GM21786 (cell line): ENCODE measurements at regions not wholly inside any gene's neighbourhood (a gene's known extent, or its start where the extent isn't known, plus 50 kb on each side); places are given as distances from the start of the nearest gene placed in this dataset.
"Not testable (repeated sequence)": the region's sequence is repeated elsewhere in the genome, so short reads cannot be mapped to it uniquely, and the experiment has no call there.

ENCODE experiments used
- ATAC-seq: cut with Tn5 transposase; IDR thresholded peaks from one replicate; pipeline ENCODE4 v1.9.1; 2021; ENCODE audit not compliant: unreplicated experiment

DNA sequence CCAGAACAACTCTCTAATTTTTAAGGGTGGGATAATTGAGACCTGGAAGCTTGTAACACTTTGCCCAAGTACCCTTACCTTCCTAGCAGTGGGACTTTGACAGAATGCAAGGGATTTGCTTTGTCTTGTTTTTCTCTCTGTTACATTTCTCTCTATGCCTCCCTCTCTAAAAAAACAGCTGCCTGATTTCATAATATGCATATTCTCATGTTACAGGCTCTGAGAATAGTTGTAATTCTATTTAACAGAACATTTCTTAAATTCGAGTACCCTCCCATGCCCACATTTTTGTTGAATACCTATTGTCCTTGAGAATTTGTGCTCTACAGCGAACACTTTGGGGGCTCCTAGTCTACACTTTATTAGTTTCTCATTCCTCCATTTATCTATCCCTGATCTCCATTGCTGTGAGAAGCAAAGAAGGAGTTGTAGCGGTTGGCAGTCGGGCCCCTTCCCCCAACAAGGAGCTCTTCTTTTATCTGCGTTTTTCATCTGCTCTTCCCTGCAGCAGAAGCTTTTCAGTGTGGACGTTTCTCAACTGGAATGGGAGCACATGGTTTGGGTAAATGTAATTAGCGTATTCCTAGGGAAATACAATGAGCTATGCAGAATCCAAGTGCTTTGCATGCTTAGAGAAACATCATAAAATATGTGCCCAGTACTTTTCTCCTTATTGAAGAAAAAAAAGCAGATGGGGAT is 117.7 kb upstream of the CCDC90B start:
- ATAC-seq = no peak

DNA sequence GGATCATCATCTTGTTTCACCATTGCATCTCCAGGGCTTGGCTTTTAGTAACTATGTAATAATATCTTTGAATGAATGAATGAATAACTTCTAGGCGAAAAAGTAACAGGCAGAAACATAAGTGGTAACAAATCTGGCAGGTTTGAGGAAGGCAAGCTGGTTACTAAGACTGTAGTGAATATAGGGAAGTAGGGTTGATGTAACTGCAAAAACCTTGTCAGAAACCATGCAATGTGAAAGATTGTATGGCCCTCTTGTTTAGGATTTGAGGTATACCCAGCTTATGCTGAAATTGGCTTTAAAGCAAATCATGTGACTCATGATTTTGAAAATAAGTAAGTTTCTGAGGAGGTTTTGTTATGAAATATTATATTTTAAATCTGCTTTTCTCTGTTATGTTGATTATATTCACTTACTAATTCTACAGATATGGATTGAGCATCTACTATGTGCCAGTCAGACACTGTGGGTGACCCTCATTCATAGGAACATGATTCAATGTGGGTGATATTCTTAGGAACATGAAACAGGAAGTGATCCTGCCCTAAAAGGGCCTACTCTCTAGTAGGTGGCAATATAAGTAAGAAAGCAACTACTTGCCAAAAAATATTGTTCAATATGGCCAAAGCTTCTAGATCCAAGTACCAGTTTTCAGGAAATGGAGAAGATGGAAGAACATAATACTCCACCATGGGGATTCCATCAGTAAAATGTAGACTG is 115.5 kb upstream of the CCDC90B start:
- ATAC-seq = peak; percentile 65

DNA sequence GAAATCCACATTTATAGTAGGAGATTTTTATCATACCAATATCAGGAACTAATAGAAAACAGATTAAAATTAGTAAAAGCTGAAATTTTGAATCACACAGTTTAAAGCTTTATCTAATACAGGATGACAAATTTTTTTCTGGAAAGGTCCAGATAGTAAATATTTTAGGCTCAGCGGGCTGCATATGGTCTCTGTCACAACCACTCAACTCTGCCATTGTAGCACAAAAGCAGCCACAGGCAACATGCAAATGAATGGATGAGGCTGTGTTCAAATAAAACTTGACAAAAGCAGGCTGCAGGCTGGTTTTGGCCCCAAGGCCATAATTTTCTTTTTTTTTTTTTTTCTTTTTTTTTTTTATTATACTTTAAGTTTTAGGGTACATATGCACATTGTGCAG is 108.2 kb upstream of the CCDC90B start:
- ATAC-seq = no peak

DNA sequence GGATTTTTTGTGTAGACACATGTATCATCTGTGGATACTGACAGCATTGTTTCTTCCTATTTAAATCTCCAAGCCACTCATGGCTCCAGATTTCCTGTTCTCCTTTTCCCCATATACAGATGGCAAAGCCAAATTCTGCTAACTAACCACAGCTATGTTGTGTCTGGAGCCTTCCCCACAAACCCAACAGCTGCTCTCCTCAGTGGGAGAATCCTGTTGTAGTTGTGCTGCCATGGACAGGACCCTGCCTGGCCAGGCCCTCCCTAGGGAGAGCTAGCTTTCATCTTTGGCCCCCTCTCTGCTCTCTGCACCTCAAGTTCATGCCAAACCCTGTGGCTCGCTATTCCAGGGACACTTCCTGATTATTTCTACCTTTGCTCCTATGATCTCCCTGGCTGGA is 106.4 kb upstream of the CCDC90B start:
- ATAC-seq = no peak

DNA sequence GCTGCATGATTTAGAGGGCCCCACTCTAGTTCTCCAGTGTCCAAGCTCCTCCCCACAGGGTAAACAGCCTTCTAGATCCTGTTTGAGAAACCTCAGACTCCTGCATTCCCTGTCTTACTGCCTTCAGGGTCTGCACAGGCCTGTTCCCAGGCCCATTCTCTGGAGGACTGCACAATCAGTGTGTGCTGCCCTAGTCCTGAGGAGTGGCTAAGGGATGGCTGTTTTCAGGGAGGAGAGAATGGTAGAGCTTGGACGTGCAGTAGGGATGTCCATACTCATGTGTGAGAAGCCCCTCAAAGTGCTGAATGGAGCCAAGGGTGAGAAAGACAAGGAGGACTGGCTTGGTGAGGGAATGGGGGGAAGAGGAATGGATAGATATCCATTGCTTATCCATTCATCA is 103.8 kb upstream of the CCDC90B start:
- no peak for ATAC-seq

DNA sequence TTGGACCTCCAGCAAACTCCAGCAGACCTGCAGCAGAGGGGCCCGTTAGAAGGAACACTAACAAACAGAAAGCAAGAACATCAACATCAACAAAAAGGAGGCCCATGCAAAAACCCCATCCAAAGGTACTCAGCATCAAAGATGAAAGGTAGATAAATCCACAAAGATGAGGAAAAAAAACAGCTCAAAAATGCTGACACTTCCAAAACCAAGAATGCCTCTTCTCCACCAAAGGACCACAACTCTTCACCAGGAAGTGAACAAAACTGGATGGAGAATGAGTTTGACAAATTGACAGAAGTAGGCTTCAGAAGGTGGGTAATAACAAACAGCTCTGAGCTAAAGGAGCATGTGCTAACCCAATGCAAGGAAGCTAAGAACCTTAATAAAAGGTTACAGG is 97.7 kb upstream of the CCDC90B start:
- not testable (repeated sequence) for ATAC-seq

DNA sequence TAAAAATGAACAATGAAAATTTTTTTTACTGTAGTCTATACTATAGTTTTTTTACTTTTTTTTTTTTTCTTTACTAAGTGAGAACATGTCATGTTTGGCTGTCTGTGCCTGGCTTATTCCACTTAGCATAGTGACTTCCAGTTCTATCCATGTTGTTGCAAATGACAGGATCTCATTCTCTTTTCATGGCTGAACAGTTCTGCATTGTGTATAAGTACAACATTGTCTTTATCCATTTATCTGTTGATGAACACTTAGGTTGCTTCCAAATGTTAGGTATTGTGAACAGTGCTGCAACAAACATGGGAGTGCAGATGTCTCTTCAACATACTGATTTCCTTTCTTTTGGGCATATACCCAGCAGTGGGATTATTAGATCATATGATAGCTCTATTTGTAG is 88.1 kb upstream of the CCDC90B start:
- ATAC-seq = no peak

DNA sequence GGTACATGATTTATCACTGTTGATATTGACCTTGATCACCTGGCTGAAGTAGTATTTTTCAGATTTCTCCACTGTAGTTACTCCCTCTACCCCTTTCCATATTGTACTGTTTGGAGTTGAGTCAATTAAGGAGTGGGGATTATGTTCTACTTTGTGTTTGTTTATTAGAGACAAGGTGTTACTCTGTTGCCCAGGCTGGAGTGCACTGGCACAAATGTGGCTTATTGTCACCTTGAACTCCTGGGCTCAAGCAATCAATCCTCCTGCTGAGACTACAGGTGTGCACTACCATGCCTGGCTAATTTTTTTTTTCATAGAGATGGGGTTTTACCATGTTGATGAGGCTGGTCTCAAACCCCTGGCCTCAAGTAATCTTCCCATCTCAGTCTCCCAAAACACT is 85.3 kb upstream of the CCDC90B start:
- ATAC-seq = no peak

DNA sequence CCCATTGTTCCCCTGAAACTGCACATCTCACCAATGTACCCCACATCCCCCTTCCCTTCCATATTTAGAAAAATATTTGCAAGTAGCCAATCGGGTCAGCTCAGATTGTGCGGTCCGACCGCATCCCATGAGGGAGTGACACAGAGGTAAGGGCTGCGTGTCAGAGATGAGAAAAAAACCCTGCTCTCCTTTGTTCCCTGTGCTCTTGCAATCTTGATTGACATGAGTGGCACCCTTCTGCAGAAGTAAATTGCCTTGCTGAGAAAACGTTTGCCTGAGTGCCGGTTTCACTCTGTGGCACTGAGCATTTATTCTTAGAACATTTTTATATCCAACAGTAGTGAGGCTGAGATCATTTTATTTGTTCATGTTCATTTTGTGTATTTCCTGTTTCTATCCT is 81.6 kb upstream of the CCDC90B start:
- no peak for ATAC-seq

DNA sequence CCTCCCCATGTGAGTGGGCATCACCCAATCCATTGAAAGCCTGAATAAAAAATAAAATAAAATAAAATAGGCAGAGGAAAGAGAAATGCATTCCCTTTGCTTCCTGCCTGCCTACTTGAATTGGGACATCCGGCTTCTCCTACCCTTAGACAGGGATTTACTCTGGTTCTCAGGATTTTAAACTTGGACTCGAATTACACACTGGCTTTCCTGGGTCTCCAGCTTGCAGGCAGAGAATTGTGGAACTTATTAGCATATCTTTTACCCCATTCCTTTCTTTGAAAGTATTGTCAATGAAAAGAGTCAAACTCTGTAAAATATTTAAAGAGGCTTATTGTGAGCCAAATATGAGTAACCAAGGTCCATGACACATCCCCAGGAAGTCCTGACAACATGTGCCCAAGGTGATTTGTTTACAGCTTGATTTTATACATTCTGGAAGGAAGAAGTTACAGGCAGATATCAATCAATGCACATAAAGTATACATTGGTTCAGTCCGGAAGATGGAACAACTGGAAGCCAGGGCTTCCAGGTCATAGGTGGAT is 78.4 kb upstream of the CCDC90B start:
- no peak for ATAC-seq

DNA sequence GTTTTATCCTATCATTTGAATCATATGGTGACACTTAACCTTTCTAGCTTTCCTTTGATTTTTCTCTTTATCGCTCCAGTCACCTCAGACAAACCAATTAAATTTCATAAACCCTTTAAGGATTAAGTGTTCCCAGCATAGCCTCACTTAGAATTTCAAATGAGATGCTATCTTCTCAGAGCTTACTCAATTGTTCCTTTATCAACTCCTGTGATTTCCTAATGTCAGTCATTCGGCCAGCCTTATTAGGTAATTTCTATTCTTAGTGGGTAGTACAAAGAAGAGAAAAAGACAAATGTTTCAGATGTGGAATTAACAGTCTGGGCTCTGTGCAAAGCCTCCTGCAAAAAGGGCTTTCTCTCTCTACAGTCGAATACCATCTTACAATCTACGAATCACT is 77.1 kb upstream of the CCDC90B start:
- ATAC-seq = no peak

DNA sequence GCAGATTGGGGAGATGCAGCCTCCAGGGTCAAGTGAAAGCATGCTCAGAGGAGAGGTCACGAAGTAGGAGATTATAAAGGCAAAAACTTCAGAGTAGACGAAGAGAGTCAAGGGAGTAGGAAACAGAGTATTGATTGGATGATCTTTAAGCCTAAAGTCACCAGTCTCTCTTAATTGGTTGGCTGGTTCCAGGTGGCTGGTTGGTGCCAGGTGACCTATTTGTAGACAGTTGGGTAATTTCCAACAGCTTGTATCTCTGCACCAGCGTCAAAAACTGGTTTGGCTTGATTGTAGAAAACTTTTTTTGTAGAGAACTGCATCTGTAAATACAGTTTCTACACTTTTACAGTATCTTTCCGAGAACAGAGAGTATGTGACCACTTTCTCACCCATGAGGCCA is 75.7 kb upstream of the CCDC90B start:
- no peak for ATAC-seq

DNA sequence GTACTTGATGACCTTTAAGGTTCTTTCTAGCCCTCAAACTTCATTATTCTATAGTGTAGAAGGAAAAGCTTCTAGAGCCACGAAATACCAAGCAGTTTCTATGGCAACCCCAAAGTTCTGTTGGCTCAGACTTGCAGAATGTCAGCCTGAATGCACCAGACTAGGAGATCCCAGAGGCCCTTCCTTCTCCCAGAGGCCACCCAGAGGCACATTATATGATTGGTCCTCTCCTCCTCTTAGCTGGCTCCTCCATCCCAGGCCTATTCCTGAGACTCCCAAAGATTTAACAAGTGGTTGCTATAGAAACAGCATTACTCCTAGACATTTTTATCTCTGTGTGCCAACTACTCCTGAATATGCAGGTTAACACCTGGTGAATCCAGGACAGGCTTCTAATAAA is 69.2 kb upstream of the CCDC90B start:
- ATAC-seq = no peak

DNA sequence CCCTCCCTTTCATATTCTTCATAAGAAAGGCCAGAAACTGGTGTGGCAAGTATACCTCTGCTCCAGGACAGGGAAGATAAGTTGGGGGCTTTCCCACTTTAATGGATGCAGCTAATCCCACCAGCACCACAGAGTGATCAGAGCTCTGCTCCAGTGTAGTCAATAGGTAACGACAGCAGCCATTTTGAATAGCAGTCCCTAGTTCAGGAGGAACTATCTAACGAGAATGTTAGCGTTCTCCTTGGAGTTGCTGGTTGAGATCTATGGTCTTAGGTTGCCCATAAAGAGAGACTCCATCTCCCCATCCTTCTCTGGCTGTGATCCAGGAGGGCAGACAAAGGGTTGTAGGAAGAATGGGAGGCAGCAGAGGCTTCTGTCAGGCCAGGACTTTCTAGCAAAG is 64.0 kb upstream of the CCDC90B start:
- ATAC-seq = no peak

DNA sequence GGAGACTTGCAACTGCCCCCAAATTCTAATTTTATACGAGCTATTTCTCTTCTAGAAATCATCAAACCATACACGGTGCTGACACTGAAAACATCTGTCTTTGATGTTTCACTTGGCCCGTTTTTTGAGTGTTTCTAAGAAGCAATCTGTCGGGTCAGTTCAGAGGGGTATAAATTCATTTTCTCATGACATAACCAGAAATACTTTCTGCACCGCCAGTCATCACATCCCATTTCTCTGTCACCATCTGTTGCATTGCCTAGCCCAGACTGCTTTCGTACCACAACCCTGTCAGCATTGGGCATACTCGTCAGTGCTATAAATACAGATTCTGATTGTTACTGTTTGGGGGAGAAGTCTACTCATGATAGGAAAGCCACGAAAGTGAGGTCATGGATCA is 63.1 kb upstream of the CCDC90B start:
- ATAC-seq = no peak

DNA sequence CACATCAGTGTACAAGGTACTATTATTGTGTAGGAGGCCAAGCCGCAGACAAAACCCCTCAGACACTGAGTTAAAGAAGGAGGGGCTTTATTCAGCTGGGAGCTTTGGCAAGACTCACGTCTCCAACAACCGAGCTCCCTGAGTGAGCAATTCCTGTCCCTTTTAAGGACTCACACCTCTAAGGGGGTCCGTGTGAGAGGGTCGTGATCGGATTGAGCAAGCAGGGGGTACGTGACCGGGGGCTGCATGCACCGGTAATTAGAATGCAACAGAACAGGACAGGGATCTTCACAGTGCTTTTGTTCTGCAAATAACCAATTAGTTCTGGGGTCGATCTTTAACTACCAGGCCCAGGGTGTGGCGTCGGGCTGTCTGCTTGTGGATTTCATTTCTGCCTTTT is 60.5 kb upstream of the CCDC90B start:
- not testable (repeated sequence) for ATAC-seq

DNA sequence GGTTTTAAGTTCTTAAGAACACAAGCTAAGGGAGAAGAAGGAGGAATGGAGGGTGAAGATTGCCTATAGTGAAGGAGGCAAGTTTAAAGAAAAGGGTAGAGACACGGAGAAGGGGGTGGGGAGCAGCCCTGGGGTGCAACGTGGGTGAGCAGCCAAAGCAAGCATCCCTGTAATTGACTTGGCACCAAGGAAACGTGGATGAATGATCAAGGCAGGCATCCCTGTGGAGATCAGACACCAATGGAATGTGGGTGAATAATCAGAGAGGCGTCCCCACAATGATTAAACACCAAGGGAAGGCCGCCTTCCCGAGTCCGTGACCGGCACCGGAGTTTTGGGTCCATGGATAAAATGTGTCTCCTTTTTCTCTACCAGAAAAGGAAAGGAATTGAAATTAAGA is 58.4 kb upstream of the CCDC90B start:
- ATAC-seq = not testable (repeated sequence)

DNA sequence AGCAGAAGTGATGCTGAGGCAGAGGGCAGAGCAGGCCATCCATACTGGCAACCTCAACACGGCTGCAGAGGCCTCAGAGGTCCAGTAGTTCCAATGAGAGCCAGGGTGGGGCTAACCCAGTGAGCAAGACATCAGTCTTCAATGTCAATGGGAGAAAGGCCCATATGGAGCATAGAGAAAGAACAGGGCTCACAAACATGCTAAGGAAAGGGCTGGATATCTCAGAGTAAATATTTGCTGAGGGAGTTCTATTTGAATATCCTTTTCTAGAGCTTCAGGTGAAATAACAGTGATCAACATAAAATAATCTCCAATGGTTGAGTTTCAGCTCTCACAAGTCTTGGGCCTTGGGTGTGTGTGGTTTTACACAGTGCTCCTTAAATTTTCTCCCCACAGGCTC is 50.8 kb upstream of the CCDC90B start:
- no peak for ATAC-seq
